WI38 (cell line): ENCODE measurements at regions not wholly inside any gene's neighbourhood (a gene's known extent, or its start where the extent isn't known, plus 50 kb on each side); places are given as distances from the start of the nearest gene placed in this dataset.

Experiments
- H3K4me3 ChIP-seq: 2 replicates; pipeline ENCODE4 v1.5.1; 2011; ENCODE audit warnings: low read depth, mild to moderate bottlenecking, control low read depth, low read length
- CTCF ChIP-seq: IDR thresholded peaks from 2 replicates; pipeline ENCODE4 v1.5.1; 2012; ENCODE audit warnings: low read depth, mild to moderate bottlenecking, control low read depth, low read length

- no peak for TF ChIP-seq CTCF
- no peak overlapping the region for H3K4me3 ChIP-seq
These were observed 188.5 kb upstream of the SHH start for GRCh38 chr7:156000601-156001396.

GRCh38 chr7:155999631-156000489, 187.6 kb upstream of the SHH start:
- TF ChIP-seq CTCF = no peak
- H3K4me3 ChIP-seq = no peak overlapping the region

GRCh38 chr7:155998766-155999630, 186.7 kb upstream of the SHH start:
- no peak for TF ChIP-seq CTCF
- H3K4me3 ChIP-seq = no peak overlapping the region

GRCh38 chr7:155998328-155998691, 186.0 kb upstream of the SHH start:
- TF ChIP-seq CTCF = no peak
- no peak overlapping the region for H3K4me3 ChIP-seq

- H3K4me3 ChIP-seq = no peak overlapping the region
- TF ChIP-seq CTCF = no peak
These were observed 185.4 kb upstream of the SHH start for GRCh38 chr7:155997431-155998327.

GRCh38 chr7:155996718-155997280, 184.5 kb upstream of the SHH start:
- no peak overlapping the region for H3K4me3 ChIP-seq
- no peak for TF ChIP-seq CTCF
